Stimulated activated CD8-positive, alpha-beta memory T cell treated with anti-CD3 and anti-CD28 coated beads, Interleukin-7, amount 100 ng/mL, for 1 hour (primary cell): ENCODE measurements at regions not wholly inside any gene's neighbourhood (a gene's known extent, or its start where the extent isn't known, plus 50 kb on each side); places are given as distances from the start of the nearest gene placed in this dataset.
"Not testable (repeated sequence)": the region's sequence is repeated elsewhere in the genome, so short reads cannot be mapped to it uniquely, and the experiment has no call there.

Experiments used
- DNase-seq, 2 donors: peaks; one replicate each; pipeline ENCODE4 v3.0.0-alpha.2; 2020; ENCODE audit warnings: low read depth in 2 of 2

- DNase-seq = no peak
Measured at GRCh38 chr11:64428693-64429092, 69.7 kb downstream of the RPS6KA4 start.

GRCh38 chr11:64429970-64430369 is 71.0 kb downstream of the RPS6KA4 start:
- DNase-seq = no peak

- DNase-seq = no peak
Measured at GRCh38 chr11:64430645-64431044, 71.7 kb downstream of the RPS6KA4 start.

- no peak for DNase-seq
Measured at GRCh38 chr11:64436000-64436399, 77.0 kb downstream of the RPS6KA4 start.

GRCh38 chr11:64437426-64437825 is 78.5 kb downstream of the RPS6KA4 start:
- DNase-seq = no peak

- no peak for DNase-seq
Measured at GRCh38 chr11:64438986-64439771, 80.2 kb downstream of the RPS6KA4 start.

DNA sequence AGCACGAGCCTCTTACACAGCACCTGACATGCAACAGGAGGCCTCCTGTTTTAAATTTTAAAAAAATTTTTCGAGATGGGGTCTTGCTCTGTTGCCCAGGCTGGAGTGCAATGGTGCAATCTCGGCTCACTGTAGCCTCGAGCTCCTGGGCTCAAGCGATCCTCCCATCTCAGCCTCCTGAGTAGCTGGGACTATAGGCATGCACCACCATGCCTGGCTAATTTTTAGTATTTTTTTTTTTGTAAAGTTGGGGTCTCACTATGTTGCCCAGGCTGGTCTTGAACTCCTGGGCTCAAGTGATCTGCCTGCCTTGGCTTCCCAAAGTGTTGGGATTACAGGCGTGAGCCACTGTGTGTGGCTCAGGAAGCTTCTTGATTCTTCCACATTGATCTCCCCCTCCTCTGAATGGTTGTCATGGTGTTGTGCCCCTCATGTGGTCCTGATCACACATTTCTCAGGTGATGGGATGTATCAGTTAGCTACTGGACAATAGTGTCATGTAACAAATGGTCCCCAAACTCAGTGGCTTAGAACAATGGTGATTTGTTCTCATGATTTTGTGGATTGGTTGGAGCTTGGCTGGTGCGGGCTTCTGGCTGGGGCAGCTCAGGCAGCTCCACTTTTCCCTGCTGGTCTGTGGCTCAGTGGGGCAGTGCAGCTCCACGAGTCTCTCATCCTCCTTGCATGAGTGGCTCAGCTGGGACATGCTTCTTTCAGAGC is 81.0 kb downstream of the RPS6KA4 start:
- DNase-seq = not testable (repeated sequence)

- DNase-seq = no peak
Measured at GRCh38 chr11:64441127-64441526, 82.2 kb downstream of the RPS6KA4 start.

DNA sequence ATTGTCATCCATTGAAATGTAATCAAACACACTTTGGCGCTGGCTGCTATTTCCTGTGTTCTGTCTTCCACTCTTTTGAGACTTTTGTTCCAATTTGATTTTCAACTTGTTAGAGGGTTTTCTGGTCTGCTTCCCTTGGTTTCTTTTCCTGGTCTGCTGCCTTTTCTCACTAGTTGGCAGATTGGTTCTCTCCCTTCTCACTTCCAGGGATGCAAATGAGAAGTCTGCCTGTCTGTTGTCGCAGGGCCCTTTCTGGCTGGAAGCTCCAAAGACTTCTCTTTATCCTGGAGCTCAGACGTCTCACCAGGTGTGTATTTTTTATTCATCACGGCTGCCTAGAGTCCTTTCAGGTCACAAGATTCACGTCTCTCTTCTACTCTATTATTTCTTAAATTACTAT is 84.0 kb downstream of the RPS6KA4 start:
- no peak for DNase-seq

DNA sequence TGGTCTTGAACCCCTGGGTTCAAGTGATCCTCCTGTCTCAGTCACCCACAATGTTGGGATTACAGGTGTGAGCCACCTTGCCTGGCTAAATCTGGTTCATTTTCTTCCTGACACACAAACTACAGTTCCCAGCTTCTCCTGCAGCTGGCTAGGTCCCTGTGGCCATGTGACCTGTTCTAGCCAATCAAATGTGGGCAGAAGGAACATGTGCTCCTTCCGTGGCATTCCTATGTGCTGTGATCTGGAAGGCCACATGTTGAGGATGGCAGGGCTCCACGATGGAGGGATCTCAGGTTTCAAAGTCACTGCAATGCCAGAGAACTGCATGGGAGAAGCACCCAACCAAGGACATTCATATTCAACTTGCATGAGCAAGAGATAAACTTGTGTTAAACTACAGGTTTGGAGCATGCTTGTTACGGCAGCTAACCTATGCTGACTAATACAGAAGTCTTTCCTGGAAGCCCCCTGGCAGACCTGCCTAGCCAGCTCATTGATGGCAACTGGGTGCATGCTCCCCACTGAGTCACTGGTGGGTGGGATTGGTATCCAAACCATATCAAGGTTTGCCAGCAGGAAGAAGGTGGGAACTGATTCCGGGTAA is 86.0 kb downstream of the RPS6KA4 start:
- DNase-seq = no peak

DNA sequence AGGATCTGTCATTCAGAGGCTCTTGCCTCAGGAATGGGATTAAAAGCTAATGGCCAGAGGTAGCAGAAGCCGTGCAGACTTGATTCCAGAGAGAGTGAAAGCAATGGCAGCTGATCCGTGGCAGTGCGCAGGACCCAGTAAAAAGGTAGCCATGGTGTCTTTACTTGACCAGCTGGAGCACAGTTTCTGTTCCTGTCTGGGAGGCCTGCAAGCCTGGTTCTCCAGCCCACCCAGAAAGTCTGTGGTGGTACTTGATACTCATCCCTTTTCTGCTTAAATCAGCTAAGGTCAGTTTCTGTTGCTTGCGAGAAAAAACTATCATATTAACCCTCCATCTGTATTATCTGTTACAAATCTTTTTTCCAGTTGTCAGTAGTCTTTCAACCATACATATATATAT is 86.7 kb downstream of the RPS6KA4 start:
- DNase-seq = no peak

DNA sequence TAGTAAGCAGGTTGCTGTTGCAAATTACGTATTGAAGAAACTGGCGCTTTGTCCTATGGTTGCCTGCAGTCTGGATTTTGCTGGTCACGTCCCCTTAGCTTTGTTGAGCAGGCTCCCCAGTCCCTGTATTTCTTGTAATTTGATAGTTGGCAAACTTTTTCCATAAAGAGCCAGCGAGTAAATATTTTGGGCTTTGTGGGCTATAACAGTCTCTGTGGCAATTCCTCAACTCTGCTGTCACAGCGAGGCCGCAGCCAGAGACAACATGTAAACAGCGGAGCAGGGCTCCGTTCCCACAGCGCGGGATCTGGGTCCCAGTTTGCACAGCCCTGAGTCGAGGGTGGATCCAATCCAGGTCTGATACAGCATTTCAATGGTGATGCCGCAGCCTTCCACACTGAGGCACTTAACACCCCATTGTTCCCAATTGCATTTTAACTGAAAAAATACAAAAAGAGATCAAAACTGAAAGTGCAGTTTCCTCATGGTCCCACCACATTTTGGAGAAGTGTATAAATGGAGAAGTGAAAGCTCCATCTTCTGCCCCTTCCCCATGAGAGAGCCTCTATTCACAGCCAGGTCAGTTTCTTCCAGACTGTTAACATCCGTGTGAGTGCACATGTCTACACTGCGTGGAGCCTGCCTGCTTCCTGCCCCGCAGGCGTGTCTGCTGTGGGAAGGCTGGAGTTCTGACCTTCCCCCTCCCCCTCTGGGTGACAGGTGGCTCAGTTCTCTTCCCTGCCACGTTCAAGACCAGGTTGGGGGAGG is 89.1 kb downstream of the RPS6KA4 start:
- no peak for DNase-seq

DNA sequence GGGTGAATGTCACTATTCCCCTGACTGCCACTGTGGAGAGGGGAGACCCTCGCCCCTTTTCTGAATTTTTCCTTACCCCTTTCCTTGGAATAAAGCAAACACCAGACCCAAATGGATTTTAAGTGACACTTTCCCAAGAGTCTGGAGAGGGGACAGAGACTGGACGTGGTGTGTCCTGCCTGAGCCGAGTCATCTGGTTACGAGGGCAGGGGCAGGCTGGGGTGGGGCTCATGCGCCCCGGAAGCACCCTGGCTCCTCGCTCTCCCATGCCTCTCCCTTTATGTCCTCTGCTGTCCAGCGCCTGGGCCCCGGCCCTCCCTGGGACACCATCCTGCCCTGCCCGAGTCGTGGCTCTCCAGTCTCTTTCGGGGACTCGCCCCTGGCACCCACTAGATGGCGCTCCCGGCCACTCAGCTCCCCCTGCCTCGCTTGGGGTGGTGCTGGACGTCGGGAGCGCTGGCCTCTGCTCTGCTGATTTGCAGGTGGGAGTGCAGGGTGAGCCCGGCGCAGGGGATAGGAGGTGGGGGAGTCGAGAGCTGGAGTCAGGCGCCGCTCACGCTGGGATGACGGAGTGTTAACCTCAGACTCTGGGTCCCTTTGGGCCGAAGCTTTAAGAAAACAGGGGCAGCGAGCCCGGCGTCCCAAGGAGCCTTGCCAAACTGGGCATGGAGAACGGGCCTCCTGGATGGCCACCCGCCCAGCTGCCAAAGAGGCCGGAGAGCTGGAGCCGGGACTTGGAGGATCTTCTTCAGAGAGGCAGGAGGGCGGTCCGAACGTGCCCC is 89.8 kb downstream of the RPS6KA4 start:
- DNase-seq = peak; percentile 20 to 61

- peak; percentile 37 to 48 for DNase-seq
Measured at GRCh38 chr11:64449381-64450167, 90.6 kb downstream of the RPS6KA4 start.

GRCh38 chr11:64450168-64450560 is 91.2 kb downstream of the RPS6KA4 start:
- no peak for DNase-seq

- no peak for DNase-seq
Measured at GRCh38 chr11:64451856-64452255, 92.9 kb downstream of the RPS6KA4 start.

DNA sequence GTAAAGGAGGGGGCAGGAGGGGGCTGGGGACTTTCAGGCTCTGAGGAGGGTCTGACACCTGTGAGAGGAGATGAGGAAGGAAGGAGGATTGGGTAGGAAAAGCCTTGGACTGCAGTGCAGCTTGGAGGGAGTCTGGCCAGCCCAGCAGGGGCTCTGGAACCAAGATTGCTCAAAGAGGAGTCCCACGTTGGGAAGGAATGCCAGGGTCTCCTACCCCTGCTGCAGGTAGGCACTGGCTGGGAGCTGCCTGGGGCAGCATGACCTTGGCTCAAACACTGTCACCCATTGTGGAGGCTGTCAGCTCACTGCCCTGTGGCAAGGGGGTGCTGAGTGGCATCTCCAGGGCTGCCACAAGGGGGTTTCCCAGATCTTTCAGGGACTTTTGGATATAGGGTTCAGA is 94.5 kb downstream of the RPS6KA4 start:
- DNase-seq = no peak

GRCh38 chr11:64455456-64456261 is 96.7 kb downstream of the RPS6KA4 start:
- DNase-seq = no peak

DNA sequence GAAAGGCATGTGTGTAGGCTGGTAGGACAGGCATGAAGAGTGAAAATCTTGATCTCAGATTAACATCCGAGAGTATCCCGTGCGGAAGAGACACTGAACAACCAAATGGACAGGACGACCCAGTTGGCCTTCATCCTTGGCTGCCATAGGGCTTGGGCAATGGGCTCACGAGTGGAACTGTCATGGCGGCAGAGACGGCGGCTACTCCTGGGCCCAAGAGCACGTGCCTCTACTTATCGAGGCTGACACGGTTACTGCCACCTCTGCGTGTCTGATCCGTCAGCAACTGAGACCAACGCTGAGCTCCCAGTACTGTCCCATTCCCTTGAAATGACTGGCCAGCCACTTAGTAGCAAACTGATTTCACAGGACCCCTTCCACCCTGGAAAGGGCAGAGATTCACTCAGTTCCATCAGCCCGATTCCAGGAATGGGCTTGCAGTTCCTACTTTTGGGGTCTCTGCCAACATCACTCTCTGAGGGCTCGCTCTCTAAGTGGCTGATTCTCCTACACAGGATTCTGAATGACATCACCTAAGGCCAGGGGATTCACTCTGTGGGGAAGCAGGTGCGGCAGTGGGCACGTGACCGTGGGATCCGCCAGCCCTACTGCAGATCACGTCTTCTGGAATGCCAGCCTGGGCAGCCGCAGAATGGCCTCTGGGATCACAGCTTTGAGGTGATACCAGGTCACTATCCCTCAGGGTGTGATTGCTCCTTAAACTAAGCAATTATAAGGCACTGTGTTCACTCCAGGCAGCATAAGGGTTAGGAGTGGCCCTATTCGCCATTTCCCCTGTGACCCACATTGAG is 97.8 kb downstream of the RPS6KA4 start:
- no peak for DNase-seq
